ENCODE measurements at regions not wholly inside any gene's neighbourhood (a gene's known extent, or its start where the extent isn't known, plus 50 kb on each side); places are given as distances from the start of the nearest gene placed in this dataset.

- no TSS peak for BruUV-seq (replicated peaks)
- no peaks in the 10 kb centered on the region for H3K36me3 ChIP-seq (ENCODE audit: insufficient read depth, low read length, poor library complexity, severe bottlenecking)
- H3K9me3 ChIP-seq (ENCODE audit: low read depth, low read length, poor library complexity, severe bottlenecking) = no peaks in the 10 kb centered on the region
- no peak overlapping the region for H3K27ac ChIP-seq (ENCODE audit: low read depth, low read length, poor library complexity, severe bottlenecking)
- intact Hi-C loops (cut with micrococcal nuclease; ENCODE audit: unreplicated experiment) = no loop called here
- H3K27me3 ChIP-seq (replicated peaks; ENCODE audit: insufficient read depth, low read depth, low read length, poor library complexity) = no peaks in the 10 kb centered on the region
- CTCF ChIA-PET = no interaction called here
- H3K4me1 ChIP-seq (ENCODE audit: insufficient read depth, low read length, poor library complexity, severe bottlenecking) = no peaks in the 10 kb centered on the region
- TF ChIP-seq CTCF (conservative IDR thresholded peaks at IDR 0.05; ENCODE audit: low read depth, low read length) = no peak
- no peak for TF ChIP-seq EZH2 (IDR thresholded peaks at IDR 0.05; ENCODE audit: borderline replicate concordance, low read depth, low read length, poor library complexity, severe bottlenecking)
- H3K4me3 ChIP-seq (ENCODE audit: low read depth, low read length, poor library complexity, severe bottlenecking) = no peak overlapping the region
- POLR2A ChIA-PET (ENCODE audit: low non-redundant PET) = no interaction called here
- DNase-seq (ENCODE audit: low spot score) = no peak
Observed at GRCh38 chr4:84286048-84286447, 213.0 kb downstream of the NKX6-1 start.

GRCh38 chr4:84279678-84280077 lies 219.4 kb downstream of the NKX6-1 start:
- Histone ChIP-seq H3K4me3 (ENCODE audit: low read depth, low read length, poor library complexity, severe bottlenecking) (no peak overlapping the region), H3K36me3 (ENCODE audit: insufficient read depth, low read length, poor library complexity, severe bottlenecking) (no peaks in the 10 kb centered on the region), H3K27ac (ENCODE audit: low read depth, low read length, poor library complexity, severe bottlenecking) (no peak overlapping the region), H3K9me3 (ENCODE audit: low read depth, low read length, poor library complexity, severe bottlenecking) (no peaks in the 10 kb centered on the region), H3K27me3 (replicated peaks; ENCODE audit: insufficient read depth, low read depth, low read length, poor library complexity) (no peaks in the 10 kb centered on the region), H3K4me1 (ENCODE audit: insufficient read depth, low read length, poor library complexity, severe bottlenecking) (no peaks in the 10 kb centered on the region)
- CTCF ChIA-PET = no interaction called here
- POLR2A ChIA-PET (ENCODE audit: low non-redundant PET) = no interaction called here
- TF ChIP-seq CTCF (conservative IDR thresholded peaks at IDR 0.05; ENCODE audit: low read depth, low read length) = no peak
- no peak for TF ChIP-seq EZH2 (IDR thresholded peaks at IDR 0.05; ENCODE audit: borderline replicate concordance, low read depth, low read length, poor library complexity, severe bottlenecking)
- BruUV-seq (replicated peaks) = no TSS peak
- intact Hi-C loops (cut with micrococcal nuclease; ENCODE audit: unreplicated experiment) = no loop called here
- DNase-seq (ENCODE audit: low spot score) = no peak

- no TSS peak for BruUV-seq (replicated peaks)
- Histone ChIP-seq H3K4me1 (ENCODE audit: insufficient read depth, low read length, poor library complexity, severe bottlenecking) (no peaks in the 10 kb centered on the region), H3K27ac (ENCODE audit: low read depth, low read length, poor library complexity, severe bottlenecking) (no peak overlapping the region), H3K36me3 (ENCODE audit: insufficient read depth, low read length, poor library complexity, severe bottlenecking) (no peaks in the 10 kb centered on the region), H3K9me3 (ENCODE audit: low read depth, low read length, poor library complexity, severe bottlenecking) (no peaks in the 10 kb centered on the region), H3K4me3 (ENCODE audit: low read depth, low read length, poor library complexity, severe bottlenecking) (no peak overlapping the region), H3K27me3 (replicated peaks; ENCODE audit: insufficient read depth, low read depth, low read length, poor library complexity) (no peaks in the 10 kb centered on the region)
- ChIA-PET CTCF (no interaction called here), POLR2A (ENCODE audit: low non-redundant PET) (no interaction called here)
- intact Hi-C loops (cut with micrococcal nuclease; ENCODE audit: unreplicated experiment) = no loop called here
- TF ChIP-seq CTCF (conservative IDR thresholded peaks at IDR 0.05; ENCODE audit: low read depth, low read length) = no peak
- no peak for TF ChIP-seq EZH2 (IDR thresholded peaks at IDR 0.05; ENCODE audit: borderline replicate concordance, low read depth, low read length, poor library complexity, severe bottlenecking)
- no peak for DNase-seq (ENCODE audit: low spot score)
Observed at GRCh38 chr4:84277923-84278322, 221.2 kb downstream of the NKX6-1 start.
